ENCODE measurements at regions not wholly inside any gene's neighbourhood (a gene's known extent, or its start where the extent isn't known, plus 50 kb on each side); places are given as distances from the start of the nearest gene placed in this dataset.
"Not testable (repeated sequence)": the region's sequence is repeated elsewhere in the genome, so short reads cannot be mapped to it uniquely, and the experiment has no call there.

GRCh38 chr1:83491930-83492329 is 507.0 kb downstream of the TTLL7 start:
- H3K4me3 Mint-ChIP-seq (ENCODE audit: low read depth, unreplicated experiment) = no peak overlapping the region
- CTCF ChIA-PET = no interaction called here
- DNase-seq = no peak
- no peaks in the 10 kb centered on the region for H3K27me3 Mint-ChIP-seq (ENCODE audit: unreplicated experiment)
- intact Hi-C loops (cut with micrococcal nuclease; ENCODE audit: unreplicated experiment) = no loop called here
- H3K36me3 Mint-ChIP-seq (ENCODE audit: insufficient read depth, unreplicated experiment) = no peaks in the 10 kb centered on the region
- peaks cover 10% of the 10 kb centered on the region for H3K9me3 Mint-ChIP-seq (ENCODE audit: low read depth, unreplicated experiment)
- no peak overlapping the region for H3K27ac Mint-ChIP-seq (ENCODE audit: unreplicated experiment)
- no peaks in the 10 kb centered on the region for H3K4me1 Mint-ChIP-seq (ENCODE audit: low read depth, unreplicated experiment)
- BruUV-seq (replicated peaks) = no TSS peak
- TF ChIP-seq CTCF (IDR thresholded peaks at IDR 0.05; ENCODE audit: unreplicated experiment) = no peak

GRCh38 chr1:83490988-83491387 is 507.9 kb downstream of the TTLL7 start:
- CTCF ChIA-PET = no interaction called here
- intact Hi-C loops (cut with micrococcal nuclease; ENCODE audit: unreplicated experiment) = no loop called here
- no peak overlapping the region for H3K4me3 Mint-ChIP-seq (ENCODE audit: low read depth, unreplicated experiment)
- TF ChIP-seq CTCF (IDR thresholded peaks at IDR 0.05; ENCODE audit: unreplicated experiment) = no peak
- no peaks in the 10 kb centered on the region for H3K4me1 Mint-ChIP-seq (ENCODE audit: low read depth, unreplicated experiment)
- H3K27me3 Mint-ChIP-seq (ENCODE audit: unreplicated experiment) = no peaks in the 10 kb centered on the region
- H3K27ac Mint-ChIP-seq (ENCODE audit: unreplicated experiment) = no peak overlapping the region
- H3K36me3 Mint-ChIP-seq (ENCODE audit: insufficient read depth, unreplicated experiment) = no peaks in the 10 kb centered on the region
- H3K9me3 Mint-ChIP-seq (ENCODE audit: low read depth, unreplicated experiment) = peaks cover 7% of the 10 kb centered on the region
- no peak for DNase-seq
- no TSS peak for BruUV-seq (replicated peaks)

GRCh38 chr1:83488105-83488504 is 510.8 kb downstream of the TTLL7 start:
- H3K27me3 Mint-ChIP-seq (ENCODE audit: unreplicated experiment); CTCF ChIA-PET; H3K27ac Mint-ChIP-seq (ENCODE audit: unreplicated experiment); DNase-seq; H3K4me1 Mint-ChIP-seq (ENCODE audit: low read depth, unreplicated experiment); H3K9me3 Mint-ChIP-seq (ENCODE audit: low read depth, unreplicated experiment); intact Hi-C loops (cut with micrococcal nuclease; ENCODE audit: unreplicated experiment); BruUV-seq (replicated peaks); H3K36me3 Mint-ChIP-seq (ENCODE audit: insufficient read depth, unreplicated experiment); H3K4me3 Mint-ChIP-seq (ENCODE audit: low read depth, unreplicated experiment): not testable (repeated sequence)

GRCh38 chr1:83487460-83487859 is 511.5 kb downstream of the TTLL7 start:
- intact Hi-C loops (cut with micrococcal nuclease; ENCODE audit: unreplicated experiment); H3K4me3 Mint-ChIP-seq (ENCODE audit: low read depth, unreplicated experiment); DNase-seq; BruUV-seq (replicated peaks); H3K9me3 Mint-ChIP-seq (ENCODE audit: low read depth, unreplicated experiment); H3K27me3 Mint-ChIP-seq (ENCODE audit: unreplicated experiment); H3K36me3 Mint-ChIP-seq (ENCODE audit: insufficient read depth, unreplicated experiment); CTCF ChIA-PET; H3K27ac Mint-ChIP-seq (ENCODE audit: unreplicated experiment); H3K4me1 Mint-ChIP-seq (ENCODE audit: low read depth, unreplicated experiment): not testable (repeated sequence)

- BruUV-seq (replicated peaks); CTCF ChIA-PET; H3K4me3 Mint-ChIP-seq (ENCODE audit: low read depth, unreplicated experiment); H3K27ac Mint-ChIP-seq (ENCODE audit: unreplicated experiment); H3K4me1 Mint-ChIP-seq (ENCODE audit: low read depth, unreplicated experiment); H3K27me3 Mint-ChIP-seq (ENCODE audit: unreplicated experiment); intact Hi-C loops (cut with micrococcal nuclease; ENCODE audit: unreplicated experiment); DNase-seq; H3K36me3 Mint-ChIP-seq (ENCODE audit: insufficient read depth, unreplicated experiment): not testable (repeated sequence)
- peaks cover 13% of the 10 kb centered on the region for H3K9me3 Mint-ChIP-seq (ENCODE audit: low read depth, unreplicated experiment)
Observed at GRCh38 chr1:83485314-83486019, 513.5 kb downstream of the TTLL7 start.

GRCh38 chr1:83481284-83481683 is 517.6 kb downstream of the TTLL7 start:
- BruUV-seq (replicated peaks); CTCF ChIA-PET; H3K36me3 Mint-ChIP-seq (ENCODE audit: insufficient read depth, unreplicated experiment); H3K27me3 Mint-ChIP-seq (ENCODE audit: unreplicated experiment); H3K4me1 Mint-ChIP-seq (ENCODE audit: low read depth, unreplicated experiment); H3K4me3 Mint-ChIP-seq (ENCODE audit: low read depth, unreplicated experiment); H3K27ac Mint-ChIP-seq (ENCODE audit: unreplicated experiment); DNase-seq; intact Hi-C loops (cut with micrococcal nuclease; ENCODE audit: unreplicated experiment): not testable (repeated sequence)
- H3K9me3 Mint-ChIP-seq (ENCODE audit: low read depth, unreplicated experiment) = peaks cover 15% of the 10 kb centered on the region

- peaks cover 15% of the 10 kb centered on the region for H3K9me3 Mint-ChIP-seq (ENCODE audit: low read depth, unreplicated experiment)
- CTCF ChIA-PET; H3K27me3 Mint-ChIP-seq (ENCODE audit: unreplicated experiment); H3K4me1 Mint-ChIP-seq (ENCODE audit: low read depth, unreplicated experiment); H3K36me3 Mint-ChIP-seq (ENCODE audit: insufficient read depth, unreplicated experiment); DNase-seq; H3K4me3 Mint-ChIP-seq (ENCODE audit: low read depth, unreplicated experiment); H3K27ac Mint-ChIP-seq (ENCODE audit: unreplicated experiment); intact Hi-C loops (cut with micrococcal nuclease; ENCODE audit: unreplicated experiment); BruUV-seq (replicated peaks): not testable (repeated sequence)
Observed at GRCh38 chr1:83479591-83480239, 519.2 kb downstream of the TTLL7 start.

GRCh38 chr1:83478127-83478526 is 520.8 kb downstream of the TTLL7 start:
- H3K27me3 Mint-ChIP-seq (ENCODE audit: unreplicated experiment); BruUV-seq (replicated peaks); DNase-seq; H3K4me1 Mint-ChIP-seq (ENCODE audit: low read depth, unreplicated experiment); H3K4me3 Mint-ChIP-seq (ENCODE audit: low read depth, unreplicated experiment); H3K27ac Mint-ChIP-seq (ENCODE audit: unreplicated experiment); CTCF ChIA-PET; H3K36me3 Mint-ChIP-seq (ENCODE audit: insufficient read depth, unreplicated experiment); intact Hi-C loops (cut with micrococcal nuclease; ENCODE audit: unreplicated experiment): not testable (repeated sequence)
- H3K9me3 Mint-ChIP-seq (ENCODE audit: low read depth, unreplicated experiment) = peaks cover 15% of the 10 kb centered on the region
